HG03066 (cell line): ENCODE measurements at regions not wholly inside any gene's neighbourhood (a gene's known extent, or its start where the extent isn't known, plus 50 kb on each side); places are given as distances from the start of the nearest gene placed in this dataset.

Experiments
- ATAC-seq: cut with Tn5 transposase; IDR thresholded peaks from one replicate; pipeline ENCODE4 v1.9.1; 2021; ENCODE audit warnings: low read depth; ENCODE audit not compliant: unreplicated experiment

DNA sequence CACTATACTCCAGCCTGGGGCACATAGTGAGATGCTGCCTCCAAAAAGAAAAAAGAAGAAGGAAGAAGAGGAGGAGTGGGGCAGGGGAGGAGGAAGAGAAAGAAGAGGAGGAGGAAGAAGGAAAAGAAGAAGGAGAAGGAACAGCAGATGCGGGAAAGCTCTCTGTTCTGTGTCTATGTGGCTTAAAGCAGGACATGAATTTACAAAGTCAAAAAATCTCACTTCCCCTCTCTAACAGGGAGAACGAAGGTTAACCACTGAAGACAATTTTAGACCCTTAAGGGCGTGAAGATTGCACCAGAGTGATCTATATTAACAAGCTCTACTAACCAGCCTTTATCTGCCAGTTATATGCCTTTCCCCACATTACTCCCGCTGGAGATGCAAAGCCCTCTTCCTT lies 258.9 kb downstream of the METTL4 start:
- ATAC-seq = peak; percentile 83

DNA sequence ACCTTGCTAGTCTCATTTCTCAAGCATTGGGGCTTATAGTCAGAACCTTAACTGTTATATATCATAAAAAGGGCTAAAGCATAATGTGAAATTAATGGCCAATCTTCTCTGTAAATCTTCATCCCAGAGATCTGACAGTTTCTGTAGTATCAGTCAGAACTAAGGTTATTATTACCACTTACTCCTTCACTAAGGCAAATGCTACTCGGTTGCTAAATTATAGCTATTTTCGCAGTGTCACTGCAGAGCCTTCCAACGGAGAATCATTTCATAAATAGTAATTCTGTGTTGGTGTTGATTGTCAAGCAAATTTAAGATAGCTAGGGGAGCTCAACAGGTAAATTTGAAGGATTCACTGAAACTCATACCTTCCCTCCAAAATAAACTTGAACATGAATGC lies 258.0 kb downstream of the METTL4 start:
- ATAC-seq = no peak

DNA sequence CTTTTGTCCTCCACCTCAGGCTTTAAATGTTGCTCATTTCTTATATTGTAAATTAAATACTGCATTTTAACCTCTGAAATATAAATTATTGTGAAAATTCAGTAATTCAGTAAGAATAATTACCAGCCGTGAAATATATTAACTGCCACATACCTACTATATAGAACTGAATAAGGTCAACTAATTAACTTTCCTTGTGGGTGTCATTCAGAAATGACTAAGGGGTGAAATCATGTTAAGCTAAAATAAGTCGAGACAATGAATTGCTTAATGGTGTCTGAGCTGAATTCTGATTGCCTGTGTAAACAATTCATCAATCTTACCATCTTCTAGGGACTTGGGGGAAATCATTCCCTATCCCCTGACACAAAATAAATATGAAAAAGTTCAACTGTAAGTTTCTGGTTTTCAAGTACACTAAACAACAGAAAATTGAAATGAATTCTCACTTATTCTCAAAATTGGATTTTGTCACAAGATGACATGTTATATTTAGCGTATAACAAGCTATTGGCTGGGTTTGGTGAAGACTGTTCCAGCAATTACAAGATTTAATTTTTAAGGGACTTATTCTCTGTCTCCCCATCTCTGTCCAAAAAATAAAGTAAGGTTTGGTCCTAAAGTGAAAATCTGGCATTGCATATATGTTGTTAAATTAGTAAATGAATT lies 255.1 kb downstream of the METTL4 start:
- ATAC-seq = no peak

DNA sequence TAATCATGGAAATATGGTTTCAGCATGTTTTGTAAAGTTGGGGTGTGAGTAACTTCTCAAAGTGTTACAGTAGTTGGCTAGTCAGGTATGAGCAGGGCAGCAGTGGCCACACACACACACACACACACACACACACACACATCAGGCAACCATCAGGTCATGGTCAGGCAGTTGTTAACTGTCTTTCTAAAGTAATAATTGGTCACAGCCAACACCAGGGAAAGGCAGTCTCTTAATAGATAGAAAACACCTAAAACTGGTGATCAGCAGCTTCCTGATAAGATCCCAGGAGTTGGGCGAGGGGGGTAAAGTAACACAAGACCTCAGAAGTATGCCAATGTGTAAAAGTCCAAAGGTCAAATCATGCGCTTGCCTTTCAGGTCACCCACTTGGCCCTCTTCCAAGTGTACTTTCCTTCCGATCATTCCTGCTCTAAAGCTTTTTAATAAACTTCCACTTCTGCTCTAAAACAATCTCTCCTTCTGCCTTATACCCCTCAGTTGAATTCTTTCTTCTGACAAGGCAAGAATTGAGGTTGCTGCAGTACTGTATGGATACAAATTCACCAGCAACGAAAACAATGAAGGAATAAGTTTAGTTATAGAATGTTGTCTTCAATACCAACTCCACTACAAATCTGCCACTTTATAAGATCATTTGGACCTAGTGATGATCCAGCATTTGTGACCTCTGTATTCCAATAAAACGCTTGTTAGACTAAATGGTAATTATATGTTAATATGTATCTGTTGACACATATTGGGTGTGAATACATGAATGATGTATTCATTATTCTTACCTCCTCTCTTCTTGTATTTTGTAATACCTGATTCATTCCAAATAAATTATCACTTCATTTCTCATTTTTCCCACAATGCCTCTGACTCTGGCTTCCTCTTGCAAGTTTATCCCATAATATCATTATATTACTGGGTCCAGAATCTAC lies 254.3 kb downstream of the METTL4 start:
- no peak for ATAC-seq

DNA sequence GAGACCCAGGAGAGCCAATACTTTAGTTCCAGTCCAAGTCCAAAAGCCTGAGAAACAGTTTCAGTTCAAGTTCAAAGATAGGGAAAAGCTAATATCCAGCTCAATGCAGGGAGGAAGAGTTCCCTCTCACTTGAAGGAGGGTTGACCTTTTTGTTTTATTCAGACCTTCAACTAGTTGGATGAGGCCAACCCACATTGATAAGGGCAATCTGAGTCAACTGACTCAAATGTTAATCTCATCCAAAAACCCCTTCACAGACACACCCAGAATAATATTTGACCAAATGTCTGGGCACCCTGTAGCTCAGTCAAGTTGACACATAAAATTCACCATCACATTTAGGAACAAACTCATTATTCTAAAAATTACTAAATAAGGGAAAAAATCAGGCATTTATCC lies 246.8 kb downstream of the METTL4 start:
- no peak for ATAC-seq

DNA sequence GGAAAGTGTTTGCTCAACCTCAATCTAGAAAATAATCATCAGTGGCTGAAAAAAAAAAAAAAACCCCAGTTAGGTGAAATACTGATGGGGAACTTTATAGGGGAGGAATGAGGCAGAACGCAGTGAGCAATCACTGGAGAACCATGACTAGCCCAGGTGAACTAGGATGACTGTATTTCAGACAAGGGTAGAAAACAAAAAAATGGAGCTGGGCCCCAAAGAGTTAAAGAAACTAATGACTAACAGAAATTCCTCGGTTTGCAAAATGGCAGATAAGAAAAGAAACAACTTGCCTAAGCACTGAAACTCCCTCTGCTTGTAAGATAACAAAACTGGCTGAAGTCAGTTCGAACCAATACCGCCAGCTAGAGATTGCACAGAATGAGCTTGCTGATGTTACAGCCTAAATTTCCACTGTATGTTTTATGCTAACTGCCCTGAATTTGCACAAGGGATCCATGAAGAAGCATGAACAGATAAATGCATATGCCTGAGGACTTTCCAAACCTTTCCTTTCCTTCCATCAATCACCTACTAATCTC lies 245.9 kb downstream of the METTL4 start:
- no peak for ATAC-seq

DNA sequence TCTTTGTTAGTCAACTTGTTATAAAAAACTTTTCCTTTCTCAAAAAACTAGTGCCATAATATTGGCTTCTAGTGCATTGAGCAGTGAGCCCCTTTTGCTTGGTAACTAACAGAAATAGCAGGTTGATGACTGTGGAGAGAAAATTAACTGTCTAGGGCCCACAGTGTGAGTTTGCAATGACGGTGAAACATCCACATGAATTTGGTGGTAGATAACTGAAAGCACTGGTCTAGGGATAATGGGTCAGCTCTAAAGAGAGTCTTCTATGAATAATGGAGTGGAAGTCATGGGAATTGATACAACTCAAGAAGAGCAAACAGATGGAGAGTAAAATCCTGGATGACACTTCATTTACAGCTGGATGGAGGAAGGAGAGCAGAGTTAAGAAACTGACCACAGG lies 245.4 kb downstream of the METTL4 start:
- ATAC-seq = no peak

DNA sequence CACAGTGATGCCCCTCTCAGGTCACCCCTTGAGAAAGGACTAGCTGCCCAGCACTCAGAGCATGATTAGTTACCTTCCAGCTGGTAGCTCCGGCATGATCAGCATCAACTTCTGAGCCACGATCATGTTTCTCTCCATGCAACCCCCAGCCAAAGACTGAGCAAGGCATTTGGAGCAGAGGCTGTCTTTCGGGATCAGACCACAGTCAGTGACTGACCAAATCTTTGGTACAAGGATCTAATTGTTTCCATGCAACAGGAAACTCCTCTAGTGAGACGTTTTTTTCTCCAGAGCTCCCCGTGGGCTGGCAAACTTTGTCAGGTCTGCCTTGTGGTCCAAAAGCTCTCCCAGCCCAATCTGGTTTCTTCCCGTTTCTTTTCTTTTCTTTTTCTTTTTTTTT lies 244.3 kb downstream of the METTL4 start:
- no peak for ATAC-seq

DNA sequence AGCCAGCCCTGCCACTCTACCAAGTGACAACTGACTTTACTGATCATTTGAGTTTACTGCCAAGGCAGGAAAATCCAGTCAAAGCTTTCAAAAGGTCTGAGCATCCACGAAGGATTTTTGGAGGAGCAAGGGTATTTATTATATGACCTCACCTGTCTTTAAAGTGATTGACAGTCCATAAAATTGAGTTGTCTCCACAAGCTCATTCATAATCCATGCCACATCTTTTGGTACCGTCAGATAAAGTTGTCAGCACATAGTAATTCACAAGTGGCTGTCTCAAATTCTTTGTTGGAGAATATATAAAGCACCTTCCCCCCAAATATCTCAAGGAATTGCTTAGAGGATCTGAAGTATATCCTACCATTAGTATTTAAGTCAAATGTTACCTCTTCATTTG lies 240.5 kb downstream of the METTL4 start:
- ATAC-seq = no peak

DNA sequence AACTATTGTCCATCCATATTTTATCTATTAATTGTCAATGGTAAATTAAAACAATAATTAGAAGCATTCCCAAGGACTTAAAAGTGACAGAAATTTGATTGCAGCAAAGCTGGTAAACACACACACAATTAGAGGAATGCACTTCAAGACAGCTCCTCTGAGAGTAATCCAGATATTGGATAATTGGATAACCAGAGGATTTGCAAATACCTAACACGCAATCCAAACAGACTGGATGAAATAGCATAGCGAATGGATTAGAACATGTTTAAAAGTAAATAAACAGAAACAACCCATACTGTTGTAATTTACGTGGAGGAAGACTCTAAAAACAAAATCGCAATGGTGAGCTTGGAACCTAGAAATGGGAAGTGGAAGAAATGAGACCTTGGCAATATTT lies 239.8 kb downstream of the METTL4 start:
- no peak for ATAC-seq

DNA sequence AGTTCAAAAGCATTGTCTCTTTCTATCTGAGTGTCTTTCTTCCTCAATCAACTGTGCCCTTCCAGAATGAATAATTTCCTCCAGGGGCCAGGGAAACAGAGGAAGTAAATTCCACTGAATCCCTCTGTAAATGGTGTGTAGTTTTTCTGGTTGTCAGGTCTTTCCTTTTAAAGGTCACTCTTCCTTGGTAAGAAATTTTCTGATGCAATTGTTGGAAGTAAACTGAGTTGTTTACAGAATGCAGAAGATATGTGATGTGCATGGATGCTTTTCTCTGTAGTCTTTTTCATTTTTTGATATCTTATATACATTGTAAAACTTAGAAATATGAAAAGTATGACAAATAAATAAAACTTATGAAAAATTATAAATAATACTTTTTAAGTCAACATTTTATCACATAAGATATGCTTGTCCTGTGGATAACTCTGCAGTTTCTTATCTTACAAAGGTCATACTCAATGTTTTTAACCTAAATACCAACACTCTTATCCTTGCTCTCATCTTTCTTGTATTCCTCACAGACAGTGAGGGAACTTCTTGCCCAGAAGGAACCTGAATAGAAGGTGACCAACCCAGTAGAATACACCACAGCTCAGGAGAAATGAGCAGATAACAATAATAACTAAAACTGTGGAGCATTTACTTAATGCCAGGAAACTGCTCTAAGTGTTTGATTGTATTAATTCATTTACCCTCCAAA lies 234.5 kb downstream of the METTL4 start:
- no peak for ATAC-seq

DNA sequence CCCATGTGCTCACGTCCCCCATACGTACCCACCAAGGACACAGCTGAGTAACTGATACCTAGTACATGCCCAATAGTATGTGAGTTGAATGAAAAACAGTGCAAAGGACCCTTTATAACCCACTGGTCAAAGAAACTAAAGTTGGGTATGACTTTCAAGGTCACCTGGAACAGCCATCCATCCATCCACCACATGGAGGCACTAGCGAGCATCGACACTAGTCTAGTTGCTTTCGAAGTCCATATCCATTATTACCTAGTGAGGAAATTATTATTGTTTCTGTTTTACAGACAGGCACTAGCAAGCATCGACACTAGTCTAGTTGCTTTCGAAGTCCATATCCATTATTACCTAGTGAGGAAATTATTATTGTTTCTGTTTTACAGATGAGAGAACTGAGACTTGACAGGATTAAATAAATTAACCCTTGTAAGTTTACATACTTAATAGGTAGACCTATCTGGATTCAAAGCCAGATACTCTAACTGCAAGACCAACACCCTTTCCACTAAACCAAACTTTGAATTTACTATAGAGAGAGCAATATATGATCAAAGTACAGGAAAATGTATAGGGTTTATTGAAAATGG lies 233.7 kb downstream of the METTL4 start:
- ATAC-seq = no peak

DNA sequence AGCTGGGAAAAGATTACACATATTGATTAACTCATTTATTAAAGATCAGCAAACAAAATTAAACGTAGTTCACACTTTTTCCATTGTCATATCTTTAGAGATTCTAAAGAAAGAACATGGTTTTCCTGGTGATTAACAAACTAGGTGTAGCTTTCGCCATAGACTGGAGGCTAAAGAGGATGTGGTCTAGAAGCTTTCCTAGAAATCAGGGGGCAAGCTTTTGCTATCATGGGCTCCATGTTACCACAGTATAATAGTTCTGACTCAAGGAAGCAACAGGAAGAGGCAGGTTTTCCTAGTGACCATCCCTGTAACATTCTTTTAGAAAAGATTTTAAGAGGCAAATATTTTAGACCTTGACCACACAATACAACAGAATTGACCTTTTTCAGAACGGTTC lies 232.7 kb downstream of the METTL4 start:
- ATAC-seq = no peak

DNA sequence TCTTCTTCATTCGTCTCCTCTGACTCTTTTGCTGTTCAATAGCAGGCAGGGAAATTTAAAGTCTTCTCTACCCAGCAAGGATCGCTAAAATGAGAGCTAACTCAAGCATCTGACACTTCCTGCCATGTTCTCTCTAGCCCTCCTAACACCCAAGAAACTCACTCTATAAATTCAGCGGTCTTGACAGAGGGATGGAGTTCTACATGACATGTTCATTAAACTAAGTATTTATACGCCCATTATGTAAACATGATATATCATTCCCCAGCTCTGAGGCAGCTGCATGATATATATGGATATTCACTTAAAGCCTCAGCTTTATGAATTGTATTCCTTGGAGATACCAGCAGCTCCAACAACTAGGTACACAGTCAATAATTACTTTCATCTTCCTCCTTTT lies 231.0 kb downstream of the METTL4 start:
- ATAC-seq = no peak

DNA sequence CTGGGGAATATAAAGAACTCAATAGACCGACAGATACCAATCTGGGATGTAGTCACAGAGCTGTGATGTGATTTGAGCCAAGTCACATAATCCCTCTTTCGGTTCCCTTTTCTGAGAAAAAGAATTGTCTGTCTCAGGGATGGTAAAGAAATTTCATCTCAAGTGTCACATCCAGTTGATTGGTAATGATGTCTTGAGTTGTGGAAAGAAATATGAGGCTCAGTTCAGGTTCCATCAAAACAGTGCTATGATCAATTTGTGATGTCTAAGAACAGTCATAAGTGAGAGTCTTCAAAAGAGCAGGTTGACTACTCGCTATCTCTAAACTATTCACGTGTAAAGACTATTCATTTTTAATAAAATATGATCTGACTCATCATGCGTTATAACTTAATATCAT lies 223.3 kb downstream of the METTL4 start:
- no peak for ATAC-seq

DNA sequence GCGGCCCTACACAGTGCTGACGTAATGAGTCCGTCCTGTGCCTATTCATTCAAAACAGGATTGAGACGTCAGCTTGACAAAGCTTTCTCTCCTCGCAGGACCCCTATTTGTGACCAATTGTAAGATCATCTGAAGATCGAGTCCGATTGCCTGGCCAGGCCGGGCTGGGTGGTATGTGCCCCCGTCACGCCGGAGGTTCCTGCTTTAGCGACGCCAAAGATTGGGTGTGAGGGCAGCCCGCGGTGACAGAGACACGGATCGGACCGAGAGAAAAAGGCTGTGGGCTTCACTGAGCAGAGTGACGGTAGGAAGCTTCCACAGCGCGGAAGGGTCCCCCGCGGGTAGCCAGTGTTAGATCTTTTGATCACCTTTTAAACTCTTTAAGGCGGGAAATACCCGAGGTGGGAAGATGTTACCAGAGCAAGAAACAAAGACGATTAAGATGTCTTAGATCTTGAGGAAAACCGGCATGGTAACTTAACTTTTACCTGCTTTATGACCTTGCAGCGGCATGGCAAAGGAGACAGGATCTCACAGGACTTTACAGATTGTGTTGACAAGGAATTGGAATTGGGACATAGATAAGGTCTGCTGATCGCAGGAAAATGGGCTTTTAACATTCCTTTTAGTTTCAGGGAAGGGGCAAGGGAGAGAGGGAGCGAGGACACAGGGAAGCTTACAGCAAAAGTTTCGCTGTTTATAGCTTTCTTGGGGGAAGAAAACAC lies 220.0 kb downstream of the METTL4 start:
- ATAC-seq = no peak

DNA sequence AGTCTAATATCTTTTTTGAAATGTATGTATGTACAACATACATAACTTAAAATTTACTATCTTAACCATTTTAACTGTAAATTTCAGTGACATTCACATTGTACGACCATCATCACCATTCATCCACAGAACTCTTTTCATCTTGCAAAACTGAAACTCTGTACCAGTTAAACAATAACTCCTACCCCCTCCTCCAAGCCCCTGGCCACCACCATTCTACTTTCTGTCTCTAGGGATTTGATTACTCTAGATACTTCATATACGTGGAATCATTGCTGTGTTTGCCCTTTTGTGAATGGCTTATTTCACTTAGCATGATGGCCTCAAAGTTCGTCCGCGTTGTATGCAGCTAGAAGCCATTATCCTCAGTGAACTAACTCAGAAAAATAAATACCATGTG lies 217.0 kb downstream of the METTL4 start:
- ATAC-seq = no peak

DNA sequence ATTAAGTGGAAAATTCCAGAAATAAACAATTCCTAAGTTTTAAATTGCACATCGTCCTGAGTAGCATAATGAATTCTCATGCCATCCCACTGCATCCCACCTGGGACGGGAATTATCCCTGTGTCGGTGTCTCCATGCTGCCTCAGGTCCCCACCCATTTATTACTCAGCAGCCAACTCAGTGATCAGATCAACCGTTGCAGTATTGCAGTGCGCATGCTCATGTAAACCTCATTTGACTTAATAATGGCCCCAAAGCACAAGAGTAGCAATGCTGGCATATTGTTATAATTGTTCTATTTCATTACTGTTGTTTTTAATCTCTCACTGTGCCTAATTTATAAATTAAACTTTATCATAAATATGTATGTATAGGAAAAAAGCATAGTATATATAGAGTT lies 214.4 kb downstream of the METTL4 start:
- ATAC-seq = no peak

DNA sequence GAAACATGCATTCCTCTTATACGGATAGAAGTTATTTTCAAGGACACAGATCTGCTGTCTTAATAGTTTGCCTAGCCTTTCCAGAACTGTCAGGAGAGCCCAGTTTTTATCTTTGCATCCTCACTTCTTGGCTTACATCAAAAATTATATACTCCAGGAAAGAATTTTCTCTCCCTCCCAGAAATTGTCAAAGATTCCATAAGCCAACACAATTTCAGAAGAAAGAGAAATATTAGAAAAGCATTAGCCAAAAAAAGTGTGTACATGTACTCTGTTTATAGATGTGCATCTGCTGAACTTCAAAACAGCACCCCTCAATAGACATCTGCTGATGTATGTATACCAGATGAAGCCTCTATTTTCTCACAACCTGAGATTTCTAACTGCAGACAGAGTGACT lies 210.4 kb downstream of the METTL4 start:
- no peak for ATAC-seq

DNA sequence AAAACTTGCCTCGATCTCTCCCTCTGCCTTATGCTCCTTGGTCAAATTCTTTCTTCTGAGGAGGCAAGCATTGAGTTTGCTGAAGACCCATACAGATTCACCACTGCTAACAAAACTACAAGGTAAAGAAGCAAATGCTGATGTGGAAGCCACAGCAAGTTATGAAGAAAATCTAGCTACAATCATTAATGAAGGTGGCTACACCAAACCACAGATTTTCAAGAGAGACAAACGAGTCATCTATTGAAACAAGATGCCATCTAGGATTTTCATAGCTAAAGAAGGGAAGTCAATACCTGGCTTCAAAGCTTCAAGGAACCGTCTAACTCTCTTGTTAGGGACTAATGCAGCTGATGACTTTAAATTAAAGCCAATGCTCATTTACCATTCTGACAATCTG lies 203.2 kb downstream of the METTL4 start:
- ATAC-seq = no peak
